SK-N-SH (cell line): ENCODE measurements at regions not wholly inside any gene's neighbourhood (a gene's known extent, or its start where the extent isn't known, plus 50 kb on each side); places are given as distances from the start of the nearest gene placed in this dataset.

Source experiments
- CTCF ChIA-PET: fragments of 300-600, 350-600 bp; formaldehyde crosslinking; extraction: SDS; loops from one replicate; lab custom pipeline; 2021; lab: Yijun Ruan, JAX
- POLR2A ChIA-PET: fragments of 350-600 bp; sonication (Branson Sonifier 250); formaldehyde crosslinking; extraction: SDS; loops from one replicate; lab custom pipeline; 2020; ENCODE audit warnings: antibody characterized with exemption, inconsistent platforms; lab: Yijun Ruan, JAX
- DNase-seq: peaks from one replicate; pipeline ENCODE4 v3.0.0; 2012
- H2AFZ ChIP-seq: fragments of 200-600 bp; sonication (generic); 2 replicates; pipeline ENCODE4 v1.8.1; 2016; ENCODE audit warnings: antibody characterized with exemption, mild to moderate bottlenecking, low read depth
- H3F3A ChIP-seq: fragments of 200-600 bp; sonication (generic); replicated peaks from 2 replicates; pipeline ENCODE3; 2016; ENCODE audit warnings: antibody characterized with exemption, mild to moderate bottlenecking; ENCODE audit not compliant: insufficient read depth
- H3K27ac ChIP-seq, 2 experiments: fragments of 200-500 bp in 1 of 2; fragments of 200-600 bp in 1 of 2; sonication (Bioruptor generic) in 1 of 2; sonication (generic), shearing (Covaris generic) in 1 of 2; 2 replicates each; pipeline versions ENCODE4 v1.5.1 to v1.6.1; 2014 to 2016; ENCODE audit warnings: low read depth in 2 of 2, inconsistent platforms in 1 of 2, low read length in 1 of 2, mild to moderate bottlenecking in 1 of 2, mixed read lengths in 1 of 2
- H3K27me3 ChIP-seq: fragments of 200-600 bp; sonication (generic), shearing (Covaris generic); 2 replicates; pipeline ENCODE4 v1.6.1; 2016; ENCODE audit warnings: mixed run types; ENCODE audit not compliant: insufficient read depth
- H3K36me3 ChIP-seq, 2 experiments: fragments of 200-500 bp in 1 of 2; fragments of 200-600 bp in 1 of 2; sonication (Bioruptor generic) in 1 of 2; sonication (generic) in 1 of 2; replicated peaks in 1 of 2; 2 replicates each; pipeline versions ENCODE3 to v1.5.1; 2014 to 2016; ENCODE audit warnings: low read length in 1 of 2, mild to moderate bottlenecking in 1 of 2; ENCODE audit not compliant: insufficient read depth in 2 of 2, control insufficient read depth in 1 of 2
- H3K4me1 ChIP-seq, 2 experiments: fragments of 200-500 bp in 1 of 2; fragments of 200-600 bp in 1 of 2; sonication (Bioruptor generic) in 1 of 2; sonication (generic), shearing (Covaris generic) in 1 of 2; 2 replicates each; pipeline versions ENCODE4 v1.5.1 to v1.6.1; 2014 to 2016; ENCODE audit warnings: low read depth in 1 of 2, low read length in 1 of 2, mixed run types in 1 of 2; ENCODE audit not compliant: insufficient read depth in 2 of 2, control insufficient read depth in 1 of 2
- H3K4me2 ChIP-seq: fragments of 200-600 bp; sonication (generic), shearing (Covaris generic); 2 replicates; pipeline ENCODE4 v1.6.1; 2017; ENCODE audit warnings: mixed run types
- H3K4me3 ChIP-seq, 2 experiments: fragments of 200-500 bp in 1 of 2; fragments of 200-600 bp in 1 of 2; sonication (Bioruptor generic) in 1 of 2; sonication (generic), shearing (Covaris generic) in 1 of 2; 2 replicates each; pipeline versions ENCODE4 v1.5.1 to v1.8.1; 2014 to 2016; ENCODE audit warnings: low read depth in 2 of 2, inconsistent platforms in 1 of 2, low read length in 1 of 2, mild to moderate bottlenecking in 1 of 2, mixed read lengths in 1 of 2, moderate library complexity in 1 of 2
- H3K79me2 ChIP-seq: fragments of 200-600 bp; sonication (generic); 2 replicates; pipeline ENCODE4 v1.8.1; 2017; ENCODE audit warnings: mild to moderate bottlenecking; ENCODE audit not compliant: insufficient read depth
- H3K9ac ChIP-seq: fragments of 200-600 bp; sonication (generic); 2 replicates; pipeline ENCODE4 v1.6.1; 2017; ENCODE audit warnings: mixed run types
- H3K9me2 ChIP-seq: fragments of 200-600 bp; sonication (generic); 2 replicates; pipeline ENCODE4 v1.6.1; 2017; ENCODE audit warnings: mixed run types
- H3K9me3 ChIP-seq: fragments of 200-600 bp; sonication (generic); 2 replicates; pipeline ENCODE4 v1.6.1; 2017; ENCODE audit warnings: mixed run types, mild to moderate bottlenecking, moderate library complexity
- H4K20me1 ChIP-seq: fragments of 200-600 bp; sonication (generic); 2 replicates; pipeline ENCODE4 v1.6.1; 2017; ENCODE audit warnings: mild to moderate bottlenecking, mixed run types; ENCODE audit not compliant: insufficient read depth
- ELF1 ChIP-seq: IDR thresholded peaks from 2 replicates; pipeline ENCODE4 v1.4.0; 2012
- EP300 ChIP-seq, 2 experiments: IDR thresholded peaks; 2 replicates each; pipeline versions ENCODE4 v1.4.0 to v1.6.1; 2012; ENCODE audit warnings: borderline replicate concordance in 1 of 2, low read depth in 1 of 2, low read length in 1 of 2
- IRF3 ChIP-seq: fragments of 150-350 bp; IDR thresholded peaks from 2 replicates; pipeline ENCODE4 v1.6.1; 2016; ENCODE audit warnings: mild to moderate bottlenecking, low read depth, low read length
- MAX ChIP-seq: IDR thresholded peaks from 2 replicates; pipeline ENCODE4 v1.4.0; 2012; ENCODE audit warnings: low read depth
- RCOR1 ChIP-seq: fragments of 150-350 bp; IDR thresholded peaks from 2 replicates; pipeline ENCODE4 v1.6.1; 2017; ENCODE audit warnings: antibody characterized with exemption, low read length
- REST ChIP-seq: IDR thresholded peaks from 2 replicates; pipeline ENCODE4 v1.6.1; 2012; ENCODE audit warnings: mild to moderate bottlenecking, low read depth, low read length, moderate library complexity
- SIN3A ChIP-seq: IDR thresholded peaks from 2 replicates; pipeline ENCODE4 v1.6.1; 2012; ENCODE audit warnings: low read depth, mild to moderate bottlenecking, low read length, moderate library complexity, borderline replicate concordance
- SMC3 ChIP-seq: IDR thresholded peaks from 2 replicates; pipeline ENCODE4 v1.6.1; 2012; ENCODE audit warnings: low read depth, low read length, improper control_type of control experiment
- TEAD4 ChIP-seq: IDR thresholded peaks from 2 replicates; pipeline ENCODE4 v1.4.0; 2012; ENCODE audit warnings: mild to moderate bottlenecking, borderline replicate concordance; ENCODE audit not compliant: insufficient read depth
- USF1 ChIP-seq: IDR thresholded peaks from 2 replicates; pipeline ENCODE4 v1.4.0; 2012; ENCODE audit warnings: low read depth, borderline replicate concordance
- YY1 ChIP-seq: IDR thresholded peaks from 2 replicates; pipeline ENCODE4 v1.4.0; 2012; ENCODE audit warnings: low read depth, mild to moderate bottlenecking
- ZBTB33 ChIP-seq: IDR thresholded peaks from 2 replicates; pipeline ENCODE4 v1.4.0; 2012; ENCODE audit warnings: low read depth, borderline replicate concordance
- WGBS: methylation state at CpG from one replicate; pipeline ENCODE4 v1.1.6; 2017; ENCODE audit warnings: low lambda C conversion rate; 5-methylcytosine and 5-hydroxymethylcytosine counted together

- no peaks in the 10 kb centered on the region for H3K9me2 ChIP-seq
- no peak overlapping the region for H3K9ac ChIP-seq
- H3K4me1 ChIP-seq, result no peaks in the 10 kb centered on the region
- no peaks in the 10 kb centered on the region for H3K36me3 ChIP-seq
- H3K79me2 ChIP-seq, result no peaks in the 10 kb centered on the region
- no peak overlapping the region for H3K4me2 ChIP-seq
- H3K27me3 ChIP-seq, result no peaks in the 10 kb centered on the region
- no peak overlapping the region for H2AFZ ChIP-seq
- WGBS, result 78% methylated on average over 2 of the region's 2 CpGs
- no peaks in the 10 kb centered on the region for H4K20me1 ChIP-seq
- TF ChIP-seq REST, result no peak
- TF ChIP-seq IRF3, result no peak
- no peak for TF ChIP-seq SMC3
- no peak for TF ChIP-seq EP300 (IDR thresholded peaks at IDR 0.05; ENCODE audit: borderline replicate concordance in 1 of 2, low read depth in 1 of 2, low read length in 1 of 2)
- no peak for TF ChIP-seq RCOR1
- no peak for TF ChIP-seq ZBTB33
- TF ChIP-seq YY1, result no peak
- no peak for TF ChIP-seq USF1
- TF ChIP-seq TEAD4, result no peak
- no peak for TF ChIP-seq SIN3A
- TF ChIP-seq MAX, result no peak
- TF ChIP-seq ELF1, result no peak
- CTCF ChIA-PET, result no interaction called here
- H3K4me3 ChIP-seq, result no peak overlapping the region
- no peaks in the 10 kb centered on the region for H3F3A ChIP-seq
- H3K27ac ChIP-seq, result no peak overlapping the region; a peak in 1 of 4 replicates
- POLR2A ChIA-PET, result no interaction called here
- H3K9me3 ChIP-seq, result no peaks in the 10 kb centered on the region
- no peak for DNase-seq
Measured at GRCh38 chr1:198397208-198397808, 143.2 kb downstream of the ATP6V1G3 start.
